ENCODE measurements at regions not wholly inside any gene's neighbourhood (a gene's known extent, or its start where the extent isn't known, plus 50 kb on each side); places are given as distances from the start of the nearest gene placed in this dataset.
"Not testable (repeated sequence)": the region's sequence is repeated elsewhere in the genome, so short reads cannot be mapped to it uniquely, and the experiment has no call there.

GRCh38 chr6:56739836-56740815, 97.4 kb upstream of the DST start:
- no peak for FAIRE-seq

- FAIRE-seq = no peak
Observed at GRCh38 chr6:56736804-56737203, 94.1 kb upstream of the DST start.

- FAIRE-seq = peak; percentile 61
Observed at GRCh38 chr6:56734335-56734734, 91.6 kb upstream of the DST start.

GRCh38 chr6:56733211-56733697, 90.6 kb upstream of the DST start:
- FAIRE-seq = no peak

GRCh38 chr6:56732517-56732916, 89.8 kb upstream of the DST start:
- FAIRE-seq = no peak

- peak; percentile 76 for FAIRE-seq
Observed at GRCh38 chr6:56730663-56731529, 88.2 kb upstream of the DST start.

GRCh38 chr6:56729719-56730118, 87.0 kb upstream of the DST start:
- FAIRE-seq = peak; percentile 36

GRCh38 chr6:56729166-56729565, 86.5 kb upstream of the DST start:
- FAIRE-seq = not testable (repeated sequence)

GRCh38 chr6:56727097-56727850, 84.6 kb upstream of the DST start:
- FAIRE-seq = peak; percentile 89

GRCh38 chr6:56725254-56725653, 82.6 kb upstream of the DST start:
- FAIRE-seq = peak; percentile 90

- no peak for FAIRE-seq
Observed at GRCh38 chr6:56724455-56724854, 81.8 kb upstream of the DST start.

- FAIRE-seq = no peak
Observed at GRCh38 chr6:56720882-56721281, 78.2 kb upstream of the DST start.

GRCh38 chr6:56720202-56720601, 77.5 kb upstream of the DST start:
- FAIRE-seq = not testable (repeated sequence)

GRCh38 chr6:56719315-56720058, 76.8 kb upstream of the DST start:
- not testable (repeated sequence) for FAIRE-seq

GRCh38 chr6:56718236-56718635, 75.5 kb upstream of the DST start:
- no peak for FAIRE-seq

- FAIRE-seq = no peak
Observed at GRCh38 chr6:56716229-56716628, 73.5 kb upstream of the DST start.

- FAIRE-seq = no peak
Observed at GRCh38 chr6:56715741-56716140, 73.1 kb upstream of the DST start.

- FAIRE-seq = peak; percentile 99
Observed at GRCh38 chr6:56714982-56715456, 72.3 kb upstream of the DST start.

- no peak for FAIRE-seq
Observed at GRCh38 chr6:56714273-56714672, 71.6 kb upstream of the DST start.

GRCh38 chr6:56713254-56713672, 70.6 kb upstream of the DST start:
- peak; percentile 96 for FAIRE-seq

GRCh38 chr6:56710967-56711366, 68.3 kb upstream of the DST start:
- FAIRE-seq = peak; percentile 77

GRCh38 chr6:56709650-56710049, 67.0 kb upstream of the DST start:
- FAIRE-seq = no peak

All from G401.6 (cell line).